H1 (cell line): ENCODE measurements at regions not wholly inside any gene's neighbourhood (a gene's known extent, or its start where the extent isn't known, plus 50 kb on each side); places are given as distances from the start of the nearest gene placed in this dataset.
"Not testable (repeated sequence)": the region's sequence is repeated elsewhere in the genome, so short reads cannot be mapped to it uniquely, and the experiment has no call there.

Experiments
- ASH2L ChIP-seq: fragments of 200-600, 300-600 bp; sonication (generic); IDR thresholded peaks from one replicate; pipeline ENCODE4 v1.7.1; 2017; ENCODE audit warnings: low read length
- EP300 ChIP-seq, 2 experiments: IDR thresholded peaks; 1 replicate in 1 of 2; 2 replicates in 1 of 2; pipeline ENCODE4 v1.6.1; 2011 to 2012; ENCODE audit warnings: low read depth in 2 of 2, low read length in 2 of 2, mild to moderate bottlenecking in 2 of 2, borderline replicate concordance in 1 of 2, inconsistent platforms in 1 of 2, moderate library complexity in 1 of 2
- FOSL1 ChIP-seq: IDR thresholded peaks from 2 replicates; pipeline ENCODE4 v1.6.1; 2011; ENCODE audit warnings: mild to moderate bottlenecking, low read depth, low read length, moderate library complexity; ENCODE audit not compliant: insufficient read depth
- POLR2A ChIP-seq, 2 experiments: IDR thresholded peaks; 1 replicate in 1 of 2; 2 replicates in 1 of 2; pipeline ENCODE4 v1.6.1; 2011; ENCODE audit warnings: low read depth in 2 of 2, low read length in 2 of 2, mild to moderate bottlenecking in 2 of 2; ENCODE audit errors: control extremely low read depth in 1 of 2
- TAF1 ChIP-seq: IDR thresholded peaks from 2 replicates; pipeline ENCODE4 v1.6.1; 2011; ENCODE audit warnings: mild to moderate bottlenecking, low read depth, low read length
- TF ChIP-seq, protein P1 (sequence below): IDR thresholded peaks from 2 replicates; pipeline ENCODE4 v1.6.1; 2011; ENCODE audit warnings: low read length, improper control_type of control experiment
- TF ChIP-seq, protein P2 (sequence below): IDR thresholded peaks from 2 replicates; pipeline ENCODE4 v1.6.1; 2011; ENCODE audit warnings: low read depth, mild to moderate bottlenecking, low read length; ENCODE audit not compliant: insufficient read depth
- TF ChIP-seq, protein P3 (sequence below), 3 experiments: IDR thresholded peaks; 1 replicate in 2 of 3; 2 replicates in 1 of 3; pipeline versions ENCODE4 v1.5.1 to v1.6.1; 2011; ENCODE audit warnings: low read length in 3 of 3, mild to moderate bottlenecking in 3 of 3, inconsistent platforms in 2 of 3, low read depth in 1 of 3, moderate library complexity in 1 of 3; ENCODE audit not compliant: insufficient read depth in 1 of 3; ENCODE audit errors: control extremely low read depth in 1 of 3

DNA sequence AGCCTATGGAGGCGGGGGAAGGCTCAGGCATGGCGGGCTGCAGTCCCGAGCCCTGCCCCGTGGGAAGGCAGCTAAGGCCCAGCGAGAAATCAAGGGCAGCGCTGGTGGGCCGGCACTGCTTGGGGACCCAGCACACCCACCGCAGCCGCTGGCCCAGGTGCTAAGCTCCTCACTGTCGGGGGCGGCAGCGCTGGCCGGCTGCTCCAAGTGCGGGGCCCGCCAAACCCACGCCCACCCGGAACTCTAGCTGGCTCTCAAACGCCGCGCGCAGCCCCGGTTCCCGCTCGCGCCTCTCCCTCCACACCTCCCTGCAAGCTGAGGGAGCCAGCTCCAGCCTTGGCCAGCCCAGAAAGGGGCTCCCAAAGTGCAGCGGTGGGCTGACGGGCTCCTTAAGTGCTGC is 174.0 kb downstream of the LY86 start:
- not testable (repeated sequence) for TF ChIP-seq ASH2L; POLR2A (IDR thresholded peaks at IDR 0.05; ENCODE audit: control extremely low read depth in 1 of 2, low read depth in 2 of 2, low read length in 2 of 2); TAF1; EP300 (IDR thresholded peaks at IDR 0.05; ENCODE audit: borderline replicate concordance in 1 of 2, low read depth in 2 of 2, low read length in 2 of 2); FOSL1
- TF ChIP-seq, protein P1, sequence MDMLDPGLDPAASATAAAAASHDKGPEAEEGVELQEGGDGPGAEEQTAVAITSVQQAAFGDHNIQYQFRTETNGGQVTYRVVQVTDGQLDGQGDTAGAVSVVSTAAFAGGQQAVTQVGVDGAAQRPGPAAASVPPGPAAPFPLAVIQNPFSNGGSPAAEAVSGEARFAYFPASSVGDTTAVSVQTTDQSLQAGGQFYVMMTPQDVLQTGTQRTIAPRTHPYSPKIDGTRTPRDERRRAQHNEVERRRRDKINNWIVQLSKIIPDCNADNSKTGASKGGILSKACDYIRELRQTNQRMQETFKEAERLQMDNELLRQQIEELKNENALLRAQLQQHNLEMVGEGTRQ: not testable (repeated sequence)
- TF ChIP-seq, protein P2, sequence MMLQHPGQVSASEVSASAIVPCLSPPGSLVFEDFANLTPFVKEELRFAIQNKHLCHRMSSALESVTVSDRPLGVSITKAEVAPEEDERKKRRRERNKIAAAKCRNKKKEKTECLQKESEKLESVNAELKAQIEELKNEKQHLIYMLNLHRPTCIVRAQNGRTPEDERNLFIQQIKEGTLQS: not testable (repeated sequence)
- TF ChIP-seq, protein P3, sequence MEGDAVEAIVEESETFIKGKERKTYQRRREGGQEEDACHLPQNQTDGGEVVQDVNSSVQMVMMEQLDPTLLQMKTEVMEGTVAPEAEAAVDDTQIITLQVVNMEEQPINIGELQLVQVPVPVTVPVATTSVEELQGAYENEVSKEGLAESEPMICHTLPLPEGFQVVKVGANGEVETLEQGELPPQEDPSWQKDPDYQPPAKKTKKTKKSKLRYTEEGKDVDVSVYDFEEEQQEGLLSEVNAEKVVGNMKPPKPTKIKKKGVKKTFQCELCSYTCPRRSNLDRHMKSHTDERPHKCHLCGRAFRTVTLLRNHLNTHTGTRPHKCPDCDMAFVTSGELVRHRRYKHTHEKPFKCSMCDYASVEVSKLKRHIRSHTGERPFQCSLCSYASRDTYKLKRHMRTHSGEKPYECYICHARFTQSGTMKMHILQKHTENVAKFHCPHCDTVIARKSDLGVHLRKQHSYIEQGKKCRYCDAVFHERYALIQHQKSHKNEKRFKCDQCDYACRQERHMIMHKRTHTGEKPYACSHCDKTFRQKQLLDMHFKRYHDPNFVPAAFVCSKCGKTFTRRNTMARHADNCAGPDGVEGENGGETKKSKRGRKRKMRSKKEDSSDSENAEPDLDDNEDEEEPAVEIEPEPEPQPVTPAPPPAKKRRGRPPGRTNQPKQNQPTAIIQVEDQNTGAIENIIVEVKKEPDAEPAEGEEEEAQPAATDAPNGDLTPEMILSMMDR (IDR thresholded peaks at IDR 0.05; ENCODE audit: control extremely low read depth in 1 of 3, insufficient read depth in 1 of 3, low read depth in 1 of 3, low read length in 3 of 3): not testable (repeated sequence)
